NCI-H226 (cell line): ENCODE measurements at regions not wholly inside any gene's neighbourhood (a gene's known extent, or its start where the extent isn't known, plus 50 kb on each side); places are given as distances from the start of the nearest gene placed in this dataset.
"Not testable (repeated sequence)": the region's sequence is repeated elsewhere in the genome, so short reads cannot be mapped to it uniquely, and the experiment has no call there.

ENCODE experiments used
- DNase-seq: peaks from one replicate; pipeline ENCODE4 v3.0.0-alpha.2; 2015

GRCh38 chr5:1748271-1748670 is 51.4 kb downstream of the MRPL36 start:
- DNase-seq, result no peak

- DNase-seq, result no peak
Observed at GRCh38 chr5:1747803-1748085, 51.9 kb downstream of the MRPL36 start.

- no peak for DNase-seq
Observed at GRCh38 chr5:1747079-1747802, 52.4 kb downstream of the MRPL36 start.

GRCh38 chr5:1746371-1747078 is 53.1 kb downstream of the MRPL36 start:
- no peak for DNase-seq

GRCh38 chr5:1745796-1746370 is 53.8 kb downstream of the MRPL36 start:
- DNase-seq, result no peak

- no peak for DNase-seq
Observed at GRCh38 chr5:1745123-1745795, 54.4 kb downstream of the MRPL36 start.

- DNase-seq, result no peak
Observed at GRCh38 chr5:1744393-1745122, 55.1 kb downstream of the MRPL36 start.

GRCh38 chr5:1743769-1744085 is 55.9 kb downstream of the MRPL36 start:
- DNase-seq, result no peak

GRCh38 chr5:1743061-1743768 is 56.4 kb downstream of the MRPL36 start:
- no peak for DNase-seq

- DNase-seq, result no peak
Observed at GRCh38 chr5:1737790-1738405, 61.7 kb downstream of the MRPL36 start.

- DNase-seq, result no peak
Observed at GRCh38 chr5:1736889-1737711, 62.5 kb downstream of the MRPL36 start.

GRCh38 chr5:1736065-1736464 is 63.6 kb downstream of the MRPL36 start:
- DNase-seq, result no peak

- DNase-seq, result no peak
Observed at GRCh38 chr5:1735320-1735970, 64.2 kb downstream of the MRPL36 start.

GRCh38 chr5:1734908-1735289 is 64.7 kb downstream of the MRPL36 start:
- DNase-seq, result peak; percentile 36

- peak; percentile 7 for DNase-seq
Observed at GRCh38 chr5:1734271-1734907, 65.2 kb downstream of the MRPL36 start.

- no peak for DNase-seq
Observed at GRCh38 chr5:1733369-1733768, 66.3 kb downstream of the MRPL36 start.

- no peak for DNase-seq
Observed at GRCh38 chr5:1732945-1733344, 66.7 kb downstream of the MRPL36 start.

GRCh38 chr5:1732238-1732941 is 67.2 kb downstream of the MRPL36 start:
- DNase-seq, result no peak

GRCh38 chr5:1731855-1732237 is 67.8 kb downstream of the MRPL36 start:
- not testable (repeated sequence) for DNase-seq
